HS-5 (cell line): ENCODE measurements at regions not wholly inside any gene's neighbourhood (a gene's known extent, or its start where the extent isn't known, plus 50 kb on each side); places are given as distances from the start of the nearest gene placed in this dataset.
"Not testable (repeated sequence)": the region's sequence is repeated elsewhere in the genome, so short reads cannot be mapped to it uniquely, and the experiment has no call there.

ENCODE experiments used
- DNase-seq: peaks from one replicate; pipeline ENCODE4 v3.0.0-alpha.2; 2012; ENCODE audit warnings: low read depth

GRCh38 chr20:4469910-4470309 is 216.3 kb upstream of the PRNP start:
- no peak for DNase-seq

- no peak for DNase-seq
These were observed 218.1 kb upstream of the PRNP start for GRCh38 chr20:4468114-4468513.

- DNase-seq: no peak
These were observed 216.9 kb upstream of the ADRA1D start for GRCh38 chr20:4465855-4466545.

- no peak for DNase-seq
These were observed 216.1 kb upstream of the ADRA1D start for GRCh38 chr20:4465212-4465611.

- not testable (repeated sequence) for DNase-seq
These were observed 213.7 kb upstream of the ADRA1D start for GRCh38 chr20:4462801-4463200.

- no peak for DNase-seq
These were observed 210.0 kb upstream of the ADRA1D start for GRCh38 chr20:4459081-4459480.

- DNase-seq: no peak
These were observed 208.8 kb upstream of the ADRA1D start for GRCh38 chr20:4457566-4458543.

- DNase-seq: no peak
These were observed 206.9 kb upstream of the ADRA1D start for GRCh38 chr20:4455996-4456395.

- DNase-seq: no peak
These were observed 206.2 kb upstream of the ADRA1D start for GRCh38 chr20:4455301-4455701.

GRCh38 chr20:4454111-4454510 is 205.0 kb upstream of the ADRA1D start:
- no peak for DNase-seq

GRCh38 chr20:4453359-4453758 is 204.3 kb upstream of the ADRA1D start:
- DNase-seq: no peak

- no peak for DNase-seq
These were observed 202.5 kb upstream of the ADRA1D start for GRCh38 chr20:4451487-4452081.

- no peak for DNase-seq
These were observed 201.0 kb upstream of the ADRA1D start for GRCh38 chr20:4449957-4450715.

- DNase-seq: no peak
These were observed 196.7 kb upstream of the ADRA1D start for GRCh38 chr20:4445784-4446183.

GRCh38 chr20:4445331-4445730 is 196.2 kb upstream of the ADRA1D start:
- no peak for DNase-seq

- DNase-seq: peak; percentile 41
These were observed 195.3 kb upstream of the ADRA1D start for GRCh38 chr20:4444404-4444803.

GRCh38 chr20:4443016-4443415 is 193.9 kb upstream of the ADRA1D start:
- no peak for DNase-seq

- no peak for DNase-seq
These were observed 192.8 kb upstream of the ADRA1D start for GRCh38 chr20:4441871-4442270.

GRCh38 chr20:4441191-4441590 is 192.1 kb upstream of the ADRA1D start:
- DNase-seq: no peak

- no peak for DNase-seq
These were observed 190.4 kb upstream of the ADRA1D start for GRCh38 chr20:4439461-4439860.

- DNase-seq: no peak
These were observed 188.0 kb upstream of the ADRA1D start for GRCh38 chr20:4437131-4437530.
